ENCODE measurements at regions not wholly inside any gene's neighbourhood (a gene's known extent, or its start where the extent isn't known, plus 50 kb on each side); places are given as distances from the start of the nearest gene placed in this dataset.
A peak's percentile ranks its signal among the peaks of the same experiment; 100 is the strongest.

GRCh38 chr12:15033029-15033428 is 60.2 kb downstream of the PDE6H start:
- peaks cover 12 to 33% (median 19%) of the 10 kb centered on the region in 5 donors for H3K27me3 Mint-ChIP-seq
- H3K27ac Mint-ChIP-seq, result no peak overlapping the region
- POLR2A ChIA-PET, result no interaction called here
- DNase-seq (no peak), ATAC-seq (no peak)
- H3K4me1 Mint-ChIP-seq, result no peaks in the 10 kb centered on the region
- no peak overlapping the region for H3K4me3 Mint-ChIP-seq
- H3K36me3 Mint-ChIP-seq, result peaks cover 0 to 26% (median 7%) of the 10 kb centered on the region in 3 donors
- peaks cover 0 to 28% (median 12%) of the 10 kb centered on the region in 9 donors for H3K9me3 Mint-ChIP-seq

GRCh38 chr12:15033641-15034040 is 60.8 kb downstream of the PDE6H start:
- DNase-seq, result no peak
- peaks cover 0 to 20% (median 3%) of the 10 kb centered on the region in 3 donors for H3K36me3 Mint-ChIP-seq
- H3K27me3 Mint-ChIP-seq, result peaks cover 12 to 31% (median 15%) of the 10 kb centered on the region in 5 donors
- no peak overlapping the region for H3K27ac Mint-ChIP-seq
- POLR2A ChIA-PET, result no interaction called here
- H3K9me3 Mint-ChIP-seq, result peaks cover 0 to 22% (median 10%) of the 10 kb centered on the region in 9 donors
- no peaks in the 10 kb centered on the region for H3K4me1 Mint-ChIP-seq
- ATAC-seq, result no peak
- no peak overlapping the region for H3K4me3 Mint-ChIP-seq

GRCh38 chr12:15035185-15035584 is 62.3 kb downstream of the PDE6H start:
- H3K27me3 Mint-ChIP-seq, result peaks cover 8 to 24% (median 15%) of the 10 kb centered on the region in 5 donors
- DNase-seq, result no peak
- ATAC-seq, result no peak
- peaks cover 0 to 10% (median 0%) of the 10 kb centered on the region in 9 donors for H3K9me3 Mint-ChIP-seq
- no peak overlapping the region for H3K4me3 Mint-ChIP-seq
- no peak overlapping the region for H3K27ac Mint-ChIP-seq
- peaks cover 0 to 12% (median 0%) of the 10 kb centered on the region in 4 donors for H3K4me1 Mint-ChIP-seq
- H3K36me3 Mint-ChIP-seq, result peaks cover 0 to 10% (median 1%) of the 10 kb centered on the region in 3 donors
- POLR2A ChIA-PET, result no interaction called here

- DNase-seq, result no peak
- no peak for ATAC-seq
- Mint-ChIP-seq H3K36me3 (peaks cover 0 to 5% (median 1%) of the 10 kb centered on the region in 3 donors), H3K4me1 (peaks cover 0 to 13% (median 0%) of the 10 kb centered on the region in 4 donors), H3K27ac (no peak overlapping the region), H3K27me3 (peaks cover 8 to 29% (median 14%) of the 10 kb centered on the region in 5 donors), H3K4me3 (no peak overlapping the region), H3K9me3 (no peaks in the 10 kb centered on the region)
- POLR2A ChIA-PET, result no interaction called here
Observed at GRCh38 chr12:15037091-15037687, 64.3 kb downstream of the PDE6H start.

- ATAC-seq (no peak), DNase-seq (no peak)
- H3K36me3 Mint-ChIP-seq, result peaks cover 0 to 5% (median 0%) of the 10 kb centered on the region in 3 donors
- POLR2A ChIA-PET, result no interaction called here
- no peak overlapping the region for H3K27ac Mint-ChIP-seq
- H3K9me3 Mint-ChIP-seq, result no peaks in the 10 kb centered on the region
- no peak overlapping the region for H3K4me3 Mint-ChIP-seq
- peaks cover 8 to 35% (median 14%) of the 10 kb centered on the region in 5 donors for H3K27me3 Mint-ChIP-seq
- H3K4me1 Mint-ChIP-seq, result peaks cover 0 to 13% (median 0%) of the 10 kb centered on the region in 4 donors
Observed at GRCh38 chr12:15038137-15038536, 65.3 kb downstream of the PDE6H start.

GRCh38 chr12:15044471-15044870 is 71.6 kb downstream of the PDE6H start:
- DNase-seq (no peak), ATAC-seq (no peak)
- no peaks in the 10 kb centered on the region for H3K9me3 Mint-ChIP-seq
- no peak overlapping the region for H3K27ac Mint-ChIP-seq
- H3K4me3 Mint-ChIP-seq, result no peak overlapping the region
- H3K36me3 Mint-ChIP-seq, result peaks cover 0 to 5% (median 0%) of the 10 kb centered on the region in 3 donors
- POLR2A ChIA-PET, result interaction anchor here (0.6 kb wide), 1 partner anchor 95 kb away, joined by 7 read pairs; no protein-coding TSS in a partner anchor
- peaks cover 4 to 14% (median 6%) of the 10 kb centered on the region in 5 donors for H3K27me3 Mint-ChIP-seq
- H3K4me1 Mint-ChIP-seq, result peaks cover 0 to 8% (median 0%) of the 10 kb centered on the region in 4 donors

- Mint-ChIP-seq H3K27me3 (peaks cover 1 to 16% (median 6%) of the 10 kb centered on the region in 5 donors), H3K4me1 (peaks cover 0 to 3% (median 1%) of the 10 kb centered on the region in 4 donors), H3K9me3 (no peaks in the 10 kb centered on the region), H3K27ac (no peak overlapping the region), H3K4me3 (no peak overlapping the region), H3K36me3 (peaks cover 0 to under 1% (median 0%) of the 10 kb centered on the region in 3 donors)
- DNase-seq (no peak), ATAC-seq (no peak)
- POLR2A ChIA-PET, result no interaction called here
Observed at GRCh38 chr12:15045451-15045850, 72.6 kb downstream of the PDE6H start.

- POLR2A ChIA-PET, result interaction anchor here (0.7 kb wide), 1 partner anchor 9 kb away, joined by 4 read pairs; no protein-coding TSS in a partner anchor
Observed at GRCh38 chr12:15047611-15048010, 74.8 kb downstream of the PDE6H start.

GRCh38 chr12:15049461-15050153 is 76.8 kb downstream of the PDE6H start:
- Mint-ChIP-seq H3K9me3 (no peaks in the 10 kb centered on the region), H3K36me3 (no peaks in the 10 kb centered on the region), H3K4me3 (no peak overlapping the region), H3K27ac (no peak overlapping the region), H3K4me1 (peaks cover 0 to 27% (median 9%) of the 10 kb centered on the region in 4 donors), H3K27me3 (peaks cover 0 to 12% (median 3%) of the 10 kb centered on the region in 5 donors)
- POLR2A ChIA-PET, result no interaction called here
- ATAC-seq, result no peak
- no peak for DNase-seq

More at GRCh38 chr12:15047611-15048010, 74.8 kb downstream of the PDE6H start:
- DNase-seq, result no peak
- Mint-ChIP-seq H3K4me3 (no peak overlapping the region), H3K27ac (no peak overlapping the region), H3K27me3 (peaks cover 1 to 12% (median 3%) of the 10 kb centered on the region in 5 donors), H3K36me3 (no peaks in the 10 kb centered on the region), H3K9me3 (no peaks in the 10 kb centered on the region), H3K4me1 (peaks cover 0 to 22% (median 9%) of the 10 kb centered on the region in 4 donors)
- ATAC-seq, result no peak

- no peak overlapping the region for H3K27ac Mint-ChIP-seq
- H3K9me3 Mint-ChIP-seq, result no peaks in the 10 kb centered on the region
- peaks cover 0 to 27% (median 9%) of the 10 kb centered on the region in 4 donors for H3K4me1 Mint-ChIP-seq
- no peaks in the 10 kb centered on the region for H3K36me3 Mint-ChIP-seq
- POLR2A ChIA-PET, result interaction anchor here (1.2 kb wide), 1 partner anchor 280 kb away, joined by 3 read pairs; a partner anchor contains a TSS
- peak in 5 of 10 donors; percentile 10 to 71 (median 42) for DNase-seq
- peak in 1 of 2 donors; percentile 95 for ATAC-seq
- peaks cover 0 to 10% (median 3%) of the 10 kb centered on the region in 5 donors for H3K27me3 Mint-ChIP-seq
- peak overlapping the region in 4 of 10 donors; percentile 3 to 40 (median 36) for H3K4me3 Mint-ChIP-seq
Observed at GRCh38 chr12:15050659-15051058, 77.8 kb downstream of the PDE6H start.

- H3K4me1 Mint-ChIP-seq, result peaks cover 0 to 27% (median 9%) of the 10 kb centered on the region in 4 donors
- no peak overlapping the region for H3K4me3 Mint-ChIP-seq
- no peaks in the 10 kb centered on the region for H3K36me3 Mint-ChIP-seq
- DNase-seq (no peak), ATAC-seq (no peak)
- H3K27ac Mint-ChIP-seq, result no peak overlapping the region
- peaks cover 0 to 8% (median 1%) of the 10 kb centered on the region in 5 donors for H3K27me3 Mint-ChIP-seq
- POLR2A ChIA-PET, result no interaction called here
- no peaks in the 10 kb centered on the region for H3K9me3 Mint-ChIP-seq
Observed at GRCh38 chr12:15052691-15053090, 79.8 kb downstream of the PDE6H start.

- H3K4me3 Mint-ChIP-seq, result no peak overlapping the region
- H3K27ac Mint-ChIP-seq, result no peak overlapping the region
- ATAC-seq, result no peak
- no peak for DNase-seq
- no peaks in the 10 kb centered on the region for H3K9me3 Mint-ChIP-seq
- H3K4me1 Mint-ChIP-seq, result peaks cover 0 to 17% (median 4%) of the 10 kb centered on the region in 4 donors
- peaks cover 5 to 13% (median 9%) of the 10 kb centered on the region in 5 donors for H3K27me3 Mint-ChIP-seq
- POLR2A ChIA-PET, result no interaction called here
- H3K36me3 Mint-ChIP-seq, result no peaks in the 10 kb centered on the region
Observed at GRCh38 chr12:15056218-15056617, 83.4 kb downstream of the PDE6H start.

All from naive thymus-derived CD8-positive, alpha-beta T cell (primary cell).